ENCODE measurements at regions not wholly inside any gene's neighbourhood (a gene's known extent, or its start where the extent isn't known, plus 50 kb on each side); places are given as distances from the start of the nearest gene placed in this dataset.

GRCh38 chr1:244273262-244273844 is 178.4 kb downstream of the ADSS2 start:
- no peak for TF ChIP-seq YY1 (IDR thresholded peaks at IDR 0.05; ENCODE audit: insufficient read depth, insufficient read length)
- no peak for TF ChIP-seq SUZ12 (IDR thresholded peaks at IDR 0.05; ENCODE audit: extremely low read depth, insufficient read depth, insufficient read length)
- TF ChIP-seq ZNF274 (IDR thresholded peaks at IDR 0.05; ENCODE audit: low read depth, low read length), result no peak

Measured in NT2/D1 (cell line).